ENCODE measurements at regions not wholly inside any gene's neighbourhood (a gene's known extent, or its start where the extent isn't known, plus 50 kb on each side); places are given as distances from the start of the nearest gene placed in this dataset.
A peak's percentile ranks its signal among the peaks of the same experiment; 100 is the strongest.

DNA sequence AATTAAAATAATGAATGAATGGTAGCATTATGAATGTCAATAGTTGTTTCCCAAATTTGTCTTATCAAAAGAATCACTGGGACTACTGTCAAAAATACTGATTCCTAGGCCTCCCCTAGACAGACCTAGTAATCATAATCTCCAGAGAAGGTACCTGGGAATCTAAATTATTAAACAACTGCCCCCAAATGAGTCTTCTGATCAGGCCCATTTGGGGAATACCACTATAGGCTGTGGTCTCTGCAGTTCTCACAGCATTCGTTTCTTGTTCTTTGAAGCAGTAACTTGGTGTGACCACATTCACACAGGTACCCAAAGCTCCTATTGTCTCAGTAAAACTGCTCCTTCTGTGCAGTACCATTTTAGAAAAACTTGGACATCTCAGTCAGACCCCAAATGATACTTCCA is 230.9 kb downstream of the PIK3R1 start:
- H3K4me3 ChIP-seq: no peak overlapping the region
- no peaks in the 10 kb centered on the region for H3K27me3 ChIP-seq
- H4K20me1 ChIP-seq: no peaks in the 10 kb centered on the region
- no peak for TF ChIP-seq Cebpa-rat (IDR thresholded peaks at IDR 0.05)
- no peaks in the 10 kb centered on the region for H3K4me1 ChIP-seq
- H3K36me3 ChIP-seq: no peaks in the 10 kb centered on the region
- H3K27ac ChIP-seq: no peak overlapping the region
- no peak overlapping the region for H3K4me2 ChIP-seq
- H3K9me3 ChIP-seq (replicated peaks in 1 of 11): no peaks in the 10 kb centered on the region
- H3K9ac ChIP-seq: no peak overlapping the region

DNA sequence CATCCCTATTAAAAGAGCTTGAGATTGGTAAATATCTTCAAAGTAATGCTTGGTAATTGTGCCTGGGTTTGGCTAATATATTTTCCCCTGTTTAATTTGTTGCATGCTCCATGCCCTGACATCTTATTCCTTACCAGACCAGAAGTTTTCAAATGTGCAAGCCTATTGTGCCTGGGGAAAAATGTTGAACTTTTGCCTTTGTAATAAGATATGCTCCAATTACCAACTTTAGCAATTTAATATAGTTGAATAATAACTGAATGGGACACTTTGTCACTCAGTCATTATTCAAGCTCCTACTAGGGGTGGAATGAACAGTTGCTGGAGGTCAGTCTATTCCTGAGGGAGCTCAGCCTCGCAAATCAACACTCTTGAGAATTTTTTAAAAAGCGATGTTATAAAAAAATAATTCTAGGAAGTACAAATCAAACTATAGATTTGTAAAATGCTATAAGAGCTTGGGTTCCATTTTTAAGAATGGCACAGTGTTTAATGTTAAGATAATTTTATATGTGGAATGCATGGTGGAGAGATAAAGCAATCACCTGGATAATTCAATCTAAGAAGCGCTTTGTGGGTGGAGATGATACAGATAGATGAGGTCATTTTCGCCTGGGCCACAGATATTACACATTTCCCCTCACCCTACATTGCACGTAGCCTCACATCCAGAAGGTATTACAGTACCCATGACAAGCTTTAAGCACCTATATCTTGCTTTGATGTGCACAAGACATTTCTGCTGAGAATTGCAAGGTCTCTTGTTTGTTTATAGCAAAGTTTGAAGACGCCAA is 231.8 kb downstream of the PIK3R1 start:
- no peaks in the 10 kb centered on the region for H4K20me1 ChIP-seq
- H3K27me3 ChIP-seq: no peaks in the 10 kb centered on the region
- H3K9ac ChIP-seq: no peak overlapping the region
- H3K4me3 ChIP-seq: no peak overlapping the region
- no peak overlapping the region for H3K4me2 ChIP-seq
- H3K36me3 ChIP-seq: no peaks in the 10 kb centered on the region
- no peak overlapping the region for H3K27ac ChIP-seq
- no peaks in the 10 kb centered on the region for H3K9me3 ChIP-seq (replicated peaks in 1 of 11)
- H3K4me1 ChIP-seq: no peaks in the 10 kb centered on the region
- no peak for TF ChIP-seq Cebpa-rat (IDR thresholded peaks at IDR 0.05)

DNA sequence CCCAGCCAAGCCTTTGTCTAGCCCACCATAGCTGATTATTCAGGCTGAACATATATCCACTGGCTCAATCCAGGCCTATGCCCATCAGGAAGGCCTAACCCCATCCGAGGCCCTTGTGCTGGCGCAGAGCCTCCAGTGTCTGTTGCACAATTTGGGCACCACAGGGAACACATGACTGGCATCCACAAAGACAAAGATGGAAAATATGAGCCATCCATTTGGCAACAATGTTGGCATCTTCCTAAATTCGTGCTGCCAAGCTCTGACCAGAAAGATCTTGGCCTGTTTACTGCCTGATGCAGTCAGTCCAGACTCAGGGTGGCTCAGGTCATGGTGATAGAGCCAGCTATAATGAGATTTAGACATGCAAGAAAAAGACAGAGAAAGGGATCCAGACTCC is 233.8 kb downstream of the PIK3R1 start:
- Histone ChIP-seq H3K36me3 (no peaks in the 10 kb centered on the region), H3K9ac (no peak overlapping the region), H3K27ac (no peak overlapping the region), H3K4me2 (no peak overlapping the region), H3K27me3 (no peaks in the 10 kb centered on the region), H4K20me1 (no peaks in the 10 kb centered on the region), H3K4me3 (no peak overlapping the region), H3K4me1 (no peaks in the 10 kb centered on the region), H3K9me3 (replicated peaks in 1 of 11) (peaks cover 0 to 9% (median 0%) of the 10 kb centered on the region in 11 experiments; a peak in 4 of 22 replicates)
- no peak for TF ChIP-seq Cebpa-rat (IDR thresholded peaks at IDR 0.05)

DNA sequence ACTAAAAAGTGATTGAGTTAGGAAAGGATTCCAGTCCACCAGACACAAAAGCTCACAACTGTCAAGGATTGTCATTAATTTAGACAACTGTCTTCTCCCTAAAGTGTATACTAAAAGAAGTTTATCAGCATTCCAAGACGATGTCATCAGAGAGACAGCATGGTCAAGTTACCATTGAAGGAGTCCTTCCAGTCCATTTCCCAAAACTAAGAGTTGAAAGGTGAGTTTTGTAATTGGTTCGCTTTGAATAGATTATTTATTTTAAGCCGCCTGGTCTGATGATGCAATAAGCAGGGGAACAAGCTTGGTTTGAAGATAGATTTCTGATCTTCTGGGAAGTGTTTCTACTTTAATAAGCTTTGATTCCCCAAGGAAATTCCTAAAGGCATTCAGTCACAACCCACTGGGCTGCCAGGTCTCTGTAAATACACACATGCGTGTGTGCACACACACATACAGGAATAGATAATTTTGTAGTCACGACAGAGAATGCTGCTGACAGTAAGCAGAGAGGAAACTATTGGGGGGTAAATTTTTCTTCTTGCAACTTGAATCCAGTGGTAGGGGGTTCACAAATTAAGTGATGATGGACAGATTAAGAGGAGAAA is 234.8 kb downstream of the PIK3R1 start:
- TF ChIP-seq Cebpa-rat (IDR thresholded peaks at IDR 0.05): peak in 3 of 11 experiments; percentile 8 to 16 (median 14); a peak in 2 of 22 replicates
- no peak overlapping the region for H3K9ac ChIP-seq
- no peak overlapping the region for H3K4me3 ChIP-seq
- H3K27me3 ChIP-seq: no peaks in the 10 kb centered on the region
- H3K4me1 ChIP-seq: no peaks in the 10 kb centered on the region
- H4K20me1 ChIP-seq: no peaks in the 10 kb centered on the region
- no peak overlapping the region for H3K27ac ChIP-seq
- H3K36me3 ChIP-seq: no peaks in the 10 kb centered on the region
- no peak overlapping the region for H3K4me2 ChIP-seq
- peaks cover 0 to 10% (median 0%) of the 10 kb centered on the region in 11 experiments; a peak in 4 of 22 replicates for H3K9me3 ChIP-seq (replicated peaks in 1 of 11)

DNA sequence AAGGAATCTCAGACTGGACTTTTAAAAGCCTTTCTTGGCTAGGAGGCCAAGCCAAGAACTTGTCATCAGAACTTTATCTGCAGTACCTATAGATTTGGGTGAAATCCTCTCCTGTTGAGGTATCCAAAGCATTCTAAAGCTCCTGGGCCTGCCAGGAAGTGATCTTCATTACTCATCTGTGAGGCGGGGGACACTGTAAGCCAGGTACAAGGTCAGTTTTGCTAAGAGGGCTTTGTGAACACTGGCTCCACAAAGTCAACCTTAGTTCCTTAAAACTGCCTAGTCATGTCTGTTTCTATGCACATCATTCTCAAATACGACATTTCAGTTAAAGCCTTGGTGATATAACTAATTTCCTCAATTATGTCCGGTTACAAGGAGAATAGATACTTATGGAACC is 236.7 kb downstream of the PIK3R1 start:
- Histone ChIP-seq H3K4me1 (no peaks in the 10 kb centered on the region), H3K36me3 (no peaks in the 10 kb centered on the region), H3K27me3 (no peaks in the 10 kb centered on the region), H3K9ac (no peak overlapping the region), H3K9me3 (replicated peaks in 1 of 11) (peaks cover 0 to 10% (median 0%) of the 10 kb centered on the region in 11 experiments; a peak in 4 of 22 replicates), H4K20me1 (no peaks in the 10 kb centered on the region), H3K4me2 (no peak overlapping the region), H3K4me3 (no peak overlapping the region), H3K27ac (no peak overlapping the region)
- TF ChIP-seq Cebpa-rat (IDR thresholded peaks at IDR 0.05): no peak

DNA sequence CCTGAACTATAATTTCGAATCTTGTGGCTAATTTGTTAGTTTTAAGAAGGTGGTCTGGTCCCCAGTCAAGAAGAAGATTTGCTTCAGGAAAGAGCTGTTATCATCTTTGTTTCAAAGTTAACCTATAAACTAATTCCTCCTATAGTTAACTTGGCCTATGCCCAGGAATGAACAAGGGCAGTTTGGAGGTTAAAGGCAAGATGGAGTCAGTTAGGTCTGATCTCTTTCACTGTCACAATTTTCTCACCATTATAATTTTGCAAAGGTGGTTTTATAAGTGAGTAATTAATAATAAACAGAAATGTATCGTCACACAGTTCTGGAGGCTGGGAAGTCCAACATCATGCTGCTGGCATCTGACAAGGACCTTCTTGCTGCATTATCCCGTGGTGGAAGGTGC is 238.6 kb downstream of the PIK3R1 start:
- Histone ChIP-seq H3K27ac (no peak overlapping the region), H3K27me3 (no peaks in the 10 kb centered on the region), H4K20me1 (no peaks in the 10 kb centered on the region), H3K4me3 (no peak overlapping the region), H3K9me3 (replicated peaks in 1 of 11) (peaks cover 0 to 10% (median 0%) of the 10 kb centered on the region in 11 experiments; a peak in 4 of 22 replicates), H3K9ac (no peak overlapping the region), H3K4me1 (no peaks in the 10 kb centered on the region), H3K4me2 (no peak overlapping the region), H3K36me3 (no peaks in the 10 kb centered on the region)
- TF ChIP-seq Cebpa-rat (IDR thresholded peaks at IDR 0.05): no peak

DNA sequence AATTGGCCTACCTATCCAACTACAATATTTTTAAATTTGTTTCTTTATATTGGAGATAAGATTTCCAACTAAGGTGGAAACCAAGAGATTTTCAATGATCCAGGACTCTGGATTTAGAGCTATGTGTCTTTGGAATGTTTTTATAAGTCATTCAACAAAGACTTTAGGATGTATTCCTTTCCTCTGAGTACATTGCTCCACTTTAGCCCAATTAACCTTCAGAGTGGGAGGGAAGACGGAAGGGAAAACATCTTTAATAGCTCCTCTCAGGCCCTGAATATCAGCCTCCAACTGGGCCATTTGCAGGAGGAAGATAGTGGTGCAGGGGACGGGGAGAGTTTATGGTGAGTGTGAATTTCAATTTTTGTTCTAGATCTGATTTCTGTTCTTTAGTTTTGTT is 239.2 kb downstream of the PIK3R1 start:
- Histone ChIP-seq H4K20me1 (no peaks in the 10 kb centered on the region), H3K36me3 (no peaks in the 10 kb centered on the region), H3K9me3 (replicated peaks in 1 of 11) (peaks cover 0 to 10% (median 0%) of the 10 kb centered on the region in 11 experiments; a peak in 4 of 22 replicates), H3K4me1 (no peaks in the 10 kb centered on the region), H3K9ac (no peak overlapping the region), H3K27me3 (no peaks in the 10 kb centered on the region), H3K4me2 (no peak overlapping the region), H3K27ac (no peak overlapping the region), H3K4me3 (no peak overlapping the region)
- no peak for TF ChIP-seq Cebpa-rat (IDR thresholded peaks at IDR 0.05)

DNA sequence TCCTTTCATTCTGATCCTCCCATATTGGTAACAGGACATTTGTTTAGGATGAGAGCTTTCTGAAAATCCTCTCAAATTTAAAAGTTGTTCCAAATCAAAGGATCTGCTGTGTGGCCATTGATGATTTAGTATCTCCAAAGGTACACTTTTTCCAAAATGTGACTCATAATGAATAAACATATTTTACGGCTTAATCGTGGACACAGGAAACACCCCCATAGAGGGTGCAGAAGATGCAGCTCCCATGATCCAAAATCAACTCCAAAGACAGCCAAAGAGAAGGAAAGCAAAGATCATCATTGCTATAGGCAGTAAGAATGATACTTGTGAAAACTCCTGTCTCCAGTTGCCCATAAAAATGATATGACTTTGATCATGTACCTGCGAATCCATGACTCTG is 239.7 kb downstream of the PIK3R1 start:
- Histone ChIP-seq H3K4me1 (no peaks in the 10 kb centered on the region), H3K36me3 (no peaks in the 10 kb centered on the region), H3K9me3 (replicated peaks in 1 of 11) (peaks cover 0 to 10% (median 0%) of the 10 kb centered on the region in 11 experiments; a peak in 4 of 22 replicates), H3K27ac (no peak overlapping the region), H3K4me3 (no peak overlapping the region), H4K20me1 (no peaks in the 10 kb centered on the region), H3K9ac (no peak overlapping the region), H3K4me2 (no peak overlapping the region), H3K27me3 (no peaks in the 10 kb centered on the region)
- no peak for TF ChIP-seq Cebpa-rat (IDR thresholded peaks at IDR 0.05)

DNA sequence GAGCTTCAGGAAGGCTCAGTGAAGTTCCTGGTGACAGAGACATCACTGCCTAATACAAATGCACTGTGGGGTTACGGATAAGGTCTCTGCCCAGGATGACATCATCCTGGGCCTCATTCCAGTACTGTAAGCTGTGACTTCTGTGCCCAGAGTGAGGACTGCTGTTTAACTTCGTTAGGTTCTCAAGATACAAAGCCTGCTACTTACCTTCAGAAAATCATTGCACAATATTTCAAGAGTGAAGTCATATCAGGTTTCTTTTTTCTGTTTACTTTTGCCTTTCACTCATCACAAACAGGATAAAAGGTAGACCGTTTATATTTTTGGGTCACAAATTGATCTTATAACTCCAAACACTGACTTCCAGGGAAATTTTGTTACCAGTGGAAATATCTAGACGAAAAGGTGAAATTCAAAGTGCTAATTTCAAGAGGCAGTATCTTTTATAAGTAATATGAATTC is 241.2 kb downstream of the PIK3R1 start:
- no peak overlapping the region for H3K4me2 ChIP-seq
- no peaks in the 10 kb centered on the region for H3K36me3 ChIP-seq
- H3K27ac ChIP-seq: no peak overlapping the region
- TF ChIP-seq Cebpa-rat (IDR thresholded peaks at IDR 0.05): peak in 2 of 11 experiments; percentile 8 to 48; a peak in 2 of 22 replicates
- H4K20me1 ChIP-seq: no peaks in the 10 kb centered on the region
- no peaks in the 10 kb centered on the region for H3K27me3 ChIP-seq
- peaks cover 0 to 10% (median 0%) of the 10 kb centered on the region in 11 experiments; a peak in 4 of 22 replicates for H3K9me3 ChIP-seq (replicated peaks in 1 of 11)
- H3K4me3 ChIP-seq: no peak overlapping the region
- no peak overlapping the region for H3K9ac ChIP-seq
- H3K4me1 ChIP-seq: no peaks in the 10 kb centered on the region

All from BLaER1 treated with 17β-estradiol and CSF1 and Interleukin-3, amounts not matched to agents 10 nM and 100 nM (cell line).